ENCODE measurements at regions not wholly inside any gene's neighbourhood (a gene's known extent, or its start where the extent isn't known, plus 50 kb on each side); places are given as distances from the start of the nearest gene placed in this dataset.

DNA sequence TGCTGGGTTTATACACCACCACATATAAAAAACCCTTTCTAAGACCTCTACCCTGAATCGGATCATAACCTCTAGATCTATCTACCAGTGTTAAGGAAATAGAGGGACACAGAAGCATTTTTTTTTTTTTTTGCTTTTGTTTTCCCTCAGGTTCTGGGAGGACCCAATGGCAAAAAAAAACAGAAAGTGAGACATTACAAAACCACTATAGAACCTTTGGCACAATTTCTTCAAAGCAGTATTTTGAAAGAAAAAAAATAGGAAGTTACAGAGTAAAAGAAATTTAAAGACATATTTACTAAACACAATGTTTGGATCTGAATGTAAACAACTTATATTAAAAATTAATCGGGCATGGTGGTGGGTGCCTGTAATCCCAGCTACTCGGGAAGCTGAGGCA is 1258.7 kb upstream of the GJE1 start:
- no peak for TF ChIP-seq CTCF (IDR thresholded peaks at IDR 0.05)
- TF ChIP-seq ZFX (IDR thresholded peaks at IDR 0.05; ENCODE audit: borderline replicate concordance): no peak
